ENCODE measurements at regions not wholly inside any gene's neighbourhood (a gene's known extent, or its start where the extent isn't known, plus 50 kb on each side); places are given as distances from the start of the nearest gene placed in this dataset.

- Histone ChIP-seq H3K36me3 (ENCODE audit: control insufficient read depth, insufficient read depth, low read length, severe bottlenecking) (no peaks in the 10 kb centered on the region), H3K9ac (ENCODE audit: low read length) (no peak overlapping the region), H3K9me3 (ENCODE audit: control insufficient read depth, low read length) (no peaks in the 10 kb centered on the region), H3K4me1 (ENCODE audit: control insufficient read depth, insufficient read depth, low read length) (no peaks in the 10 kb centered on the region), H3K27me3 (replicated peaks; ENCODE audit: control insufficient read depth, insufficient read depth, low read length) (no peaks in the 10 kb centered on the region), H3K4me3 (ENCODE audit: low read length) (no peak overlapping the region)
- DNase-seq (ENCODE audit: low read depth) = no peak
Observed at GRCh38 chr12:39074063-39074462, 168.7 kb upstream of the CPNE8 start.

- Histone ChIP-seq H3K4me3 (ENCODE audit: low read length) (no peak overlapping the region), H3K4me1 (ENCODE audit: control insufficient read depth, insufficient read depth, low read length) (no peaks in the 10 kb centered on the region), H3K36me3 (ENCODE audit: control insufficient read depth, insufficient read depth, low read length, severe bottlenecking) (no peaks in the 10 kb centered on the region), H3K9ac (ENCODE audit: low read length) (no peak overlapping the region), H3K27me3 (replicated peaks; ENCODE audit: control insufficient read depth, insufficient read depth, low read length) (no peaks in the 10 kb centered on the region), H3K9me3 (ENCODE audit: control insufficient read depth, low read length) (no peaks in the 10 kb centered on the region)
- DNase-seq (ENCODE audit: low read depth) = no peak
Observed at GRCh38 chr12:39072658-39073057, 167.3 kb upstream of the CPNE8 start.

- Histone ChIP-seq H3K9ac (ENCODE audit: low read length) (no peak overlapping the region), H3K4me1 (ENCODE audit: control insufficient read depth, insufficient read depth, low read length) (no peaks in the 10 kb centered on the region), H3K4me3 (ENCODE audit: low read length) (no peak overlapping the region), H3K36me3 (ENCODE audit: control insufficient read depth, insufficient read depth, low read length, severe bottlenecking) (no peaks in the 10 kb centered on the region), H3K9me3 (ENCODE audit: control insufficient read depth, low read length) (no peaks in the 10 kb centered on the region), H3K27me3 (replicated peaks; ENCODE audit: control insufficient read depth, insufficient read depth, low read length) (no peaks in the 10 kb centered on the region)
- DNase-seq (ENCODE audit: low read depth) = no peak
Observed at GRCh38 chr12:39071611-39072010, 166.2 kb upstream of the CPNE8 start.

GRCh38 chr12:39070775-39071174, 165.4 kb upstream of the CPNE8 start:
- Histone ChIP-seq H3K27me3 (replicated peaks; ENCODE audit: control insufficient read depth, insufficient read depth, low read length) (no peaks in the 10 kb centered on the region), H3K4me1 (ENCODE audit: control insufficient read depth, insufficient read depth, low read length) (no peaks in the 10 kb centered on the region), H3K4me3 (ENCODE audit: low read length) (no peak overlapping the region), H3K36me3 (ENCODE audit: control insufficient read depth, insufficient read depth, low read length, severe bottlenecking) (no peaks in the 10 kb centered on the region), H3K9me3 (ENCODE audit: control insufficient read depth, low read length) (no peaks in the 10 kb centered on the region), H3K9ac (ENCODE audit: low read length) (no peak overlapping the region)
- no peak for DNase-seq (ENCODE audit: low read depth)

- Histone ChIP-seq H3K9me3 (ENCODE audit: control insufficient read depth, low read length) (no peaks in the 10 kb centered on the region), H3K9ac (ENCODE audit: low read length) (no peak overlapping the region), H3K4me1 (ENCODE audit: control insufficient read depth, insufficient read depth, low read length) (no peaks in the 10 kb centered on the region), H3K27me3 (replicated peaks; ENCODE audit: control insufficient read depth, insufficient read depth, low read length) (peaks cover 5% of the 10 kb centered on the region), H3K4me3 (ENCODE audit: low read length) (no peak overlapping the region), H3K36me3 (ENCODE audit: control insufficient read depth, insufficient read depth, low read length, severe bottlenecking) (no peaks in the 10 kb centered on the region)
- DNase-seq (ENCODE audit: low read depth) = no peak
Observed at GRCh38 chr12:39065455-39065854, 160.1 kb upstream of the CPNE8 start.

- Histone ChIP-seq H3K36me3 (ENCODE audit: control insufficient read depth, insufficient read depth, low read length, severe bottlenecking) (no peaks in the 10 kb centered on the region), H3K27me3 (replicated peaks; ENCODE audit: control insufficient read depth, insufficient read depth, low read length) (peaks cover 5% of the 10 kb centered on the region), H3K9ac (ENCODE audit: low read length) (no peak overlapping the region), H3K4me1 (ENCODE audit: control insufficient read depth, insufficient read depth, low read length) (no peaks in the 10 kb centered on the region), H3K4me3 (ENCODE audit: low read length) (no peak overlapping the region), H3K9me3 (ENCODE audit: control insufficient read depth, low read length) (no peaks in the 10 kb centered on the region)
- no peak for DNase-seq (ENCODE audit: low read depth)
Observed at GRCh38 chr12:39064708-39065107, 159.3 kb upstream of the CPNE8 start.

- Histone ChIP-seq H3K4me1 (ENCODE audit: control insufficient read depth, insufficient read depth, low read length) (no peaks in the 10 kb centered on the region), H3K36me3 (ENCODE audit: control insufficient read depth, insufficient read depth, low read length, severe bottlenecking) (no peaks in the 10 kb centered on the region), H3K4me3 (ENCODE audit: low read length) (no peak overlapping the region), H3K9ac (ENCODE audit: low read length) (no peak overlapping the region), H3K9me3 (ENCODE audit: control insufficient read depth, low read length) (no peaks in the 10 kb centered on the region), H3K27me3 (replicated peaks; ENCODE audit: control insufficient read depth, insufficient read depth, low read length) (peaks cover 5% of the 10 kb centered on the region)
- no peak for DNase-seq (ENCODE audit: low read depth)
Observed at GRCh38 chr12:39062266-39062996, 157.0 kb upstream of the CPNE8 start.

- no peak for DNase-seq (ENCODE audit: low read depth)
- Histone ChIP-seq H3K9ac (ENCODE audit: low read length) (no peak overlapping the region), H3K4me1 (ENCODE audit: control insufficient read depth, insufficient read depth, low read length) (no peaks in the 10 kb centered on the region)
Observed at GRCh38 chr12:39061576-39061975, 156.2 kb upstream of the CPNE8 start.

GRCh38 chr12:39048395-39048794, 143.0 kb upstream of the CPNE8 start:
- DNase-seq (ENCODE audit: low read depth) = no peak
- Histone ChIP-seq H3K4me3 (ENCODE audit: low read length) (no peak overlapping the region), H3K9me3 (ENCODE audit: control insufficient read depth, low read length) (no peaks in the 10 kb centered on the region), H3K9ac (ENCODE audit: low read length) (no peak overlapping the region), H3K27me3 (replicated peaks; ENCODE audit: control insufficient read depth, insufficient read depth, low read length) (no peaks in the 10 kb centered on the region), H3K4me1 (ENCODE audit: control insufficient read depth, insufficient read depth, low read length) (no peaks in the 10 kb centered on the region), H3K36me3 (ENCODE audit: control insufficient read depth, insufficient read depth, low read length, severe bottlenecking) (no peaks in the 10 kb centered on the region)

More at GRCh38 chr12:39061576-39061975, 156.2 kb upstream of the CPNE8 start:
- no peaks in the 10 kb centered on the region for H3K36me3 ChIP-seq (ENCODE audit: control insufficient read depth, insufficient read depth, low read length, severe bottlenecking)
- H3K4me3 ChIP-seq (ENCODE audit: low read length) = no peak overlapping the region
- H3K9me3 ChIP-seq (ENCODE audit: control insufficient read depth, low read length) = no peaks in the 10 kb centered on the region
- peaks cover 5% of the 10 kb centered on the region for H3K27me3 ChIP-seq (replicated peaks; ENCODE audit: control insufficient read depth, insufficient read depth, low read length)

- Histone ChIP-seq H3K9me3 (ENCODE audit: control insufficient read depth, low read length) (no peaks in the 10 kb centered on the region), H3K4me3 (ENCODE audit: low read length) (no peak overlapping the region)
Observed at GRCh38 chr12:39047539-39048262, 142.3 kb upstream of the CPNE8 start.

GRCh38 chr12:39044754-39045153, 139.4 kb upstream of the CPNE8 start:
- Histone ChIP-seq H3K9me3 (ENCODE audit: control insufficient read depth, low read length) (no peaks in the 10 kb centered on the region), H3K4me1 (ENCODE audit: control insufficient read depth, insufficient read depth, low read length) (no peaks in the 10 kb centered on the region), H3K4me3 (ENCODE audit: low read length) (no peak overlapping the region), H3K9ac (ENCODE audit: low read length) (no peak overlapping the region), H3K36me3 (ENCODE audit: control insufficient read depth, insufficient read depth, low read length, severe bottlenecking) (no peaks in the 10 kb centered on the region), H3K27me3 (replicated peaks; ENCODE audit: control insufficient read depth, insufficient read depth, low read length) (no peaks in the 10 kb centered on the region)
- no peak for DNase-seq (ENCODE audit: low read depth)

More at GRCh38 chr12:39047539-39048262, 142.3 kb upstream of the CPNE8 start:
- H3K9ac ChIP-seq (ENCODE audit: low read length) = no peak overlapping the region
- DNase-seq (ENCODE audit: low read depth) = no peak
- no peaks in the 10 kb centered on the region for H3K4me1 ChIP-seq (ENCODE audit: control insufficient read depth, insufficient read depth, low read length)
- no peaks in the 10 kb centered on the region for H3K36me3 ChIP-seq (ENCODE audit: control insufficient read depth, insufficient read depth, low read length, severe bottlenecking)
- H3K27me3 ChIP-seq (replicated peaks; ENCODE audit: control insufficient read depth, insufficient read depth, low read length) = no peaks in the 10 kb centered on the region

Data from adipocyte (in vitro differentiated cells).